Esophagus mucosa (tissue), 1 donor: ENCODE measurements at regions not wholly inside any gene's neighbourhood (a gene's known extent, or its start where the extent isn't known, plus 50 kb on each side); places are given as distances from the start of the nearest gene placed in this dataset.
"Not testable (repeated sequence)": the region's sequence is repeated elsewhere in the genome, so short reads cannot be mapped to it uniquely, and the experiment has no call there.

ENCODE experiments used
- ATAC-seq: fragments of 200-7000 bp; cut with Tn5 transposase; one replicate; pipeline ENCODE4 v1.9.1; 2020
- donor health status: DM: yes; HTN: yes; CAD: no.

- no peak for ATAC-seq
These were observed 266.4 kb upstream of the ETAA1 start for GRCh38 chr2:67130531-67131256.

GRCh38 chr2:67131257-67131609 is 265.9 kb upstream of the ETAA1 start:
- ATAC-seq: no peak

GRCh38 chr2:67132441-67132940 is 264.6 kb upstream of the ETAA1 start:
- ATAC-seq: not testable (repeated sequence)

GRCh38 chr2:67135208-67135607 is 261.9 kb upstream of the ETAA1 start:
- ATAC-seq: no peak

GRCh38 chr2:67137699-67138098 is 259.4 kb upstream of the ETAA1 start:
- ATAC-seq: no peak

- no peak for ATAC-seq
These were observed 255.1 kb upstream of the ETAA1 start for GRCh38 chr2:67142071-67142470.

- ATAC-seq: no peak
These were observed 254.4 kb upstream of the ETAA1 start for GRCh38 chr2:67142741-67143140.

- ATAC-seq: no peak
These were observed 251.3 kb upstream of the ETAA1 start for GRCh38 chr2:67145851-67146250.

GRCh38 chr2:67156796-67157195 is 240.3 kb upstream of the ETAA1 start:
- ATAC-seq: no peak

- no peak for ATAC-seq
These were observed 238.4 kb upstream of the ETAA1 start for GRCh38 chr2:67158718-67159117.

GRCh38 chr2:67159929-67160328 is 237.2 kb upstream of the ETAA1 start:
- no peak for ATAC-seq

- no peak for ATAC-seq
These were observed 232.2 kb upstream of the ETAA1 start for GRCh38 chr2:67164771-67165522.

GRCh38 chr2:67165523-67165990 is 231.6 kb upstream of the ETAA1 start:
- no peak for ATAC-seq

- ATAC-seq: not testable (repeated sequence)
These were observed 230.6 kb upstream of the ETAA1 start for GRCh38 chr2:67166511-67166910.

- ATAC-seq: no peak
These were observed 227.6 kb upstream of the ETAA1 start for GRCh38 chr2:67169417-67170140.

GRCh38 chr2:67179526-67179925 is 217.6 kb upstream of the ETAA1 start:
- no peak for ATAC-seq

GRCh38 chr2:67180841-67181240 is 216.3 kb upstream of the ETAA1 start:
- ATAC-seq: no peak

GRCh38 chr2:67182884-67183283 is 214.2 kb upstream of the ETAA1 start:
- ATAC-seq: no peak

- no peak for ATAC-seq
These were observed 210.8 kb upstream of the ETAA1 start for GRCh38 chr2:67186326-67186725.

- ATAC-seq: no peak
These were observed 210.3 kb upstream of the ETAA1 start for GRCh38 chr2:67186871-67187270.

- not testable (repeated sequence) for ATAC-seq
These were observed 201.8 kb upstream of the ETAA1 start for GRCh38 chr2:67195327-67195726.

- ATAC-seq: no peak
These were observed 195.6 kb upstream of the ETAA1 start for GRCh38 chr2:67201521-67201920.

- no peak for ATAC-seq
These were observed 192.8 kb upstream of the ETAA1 start for GRCh38 chr2:67204349-67204748.
